ENCODE measurements at regions not wholly inside any gene's neighbourhood (a gene's known extent, or its start where the extent isn't known, plus 50 kb on each side); places are given as distances from the start of the nearest gene placed in this dataset.
"Not testable (repeated sequence)": the region's sequence is repeated elsewhere in the genome, so short reads cannot be mapped to it uniquely, and the experiment has no call there.

DNA sequence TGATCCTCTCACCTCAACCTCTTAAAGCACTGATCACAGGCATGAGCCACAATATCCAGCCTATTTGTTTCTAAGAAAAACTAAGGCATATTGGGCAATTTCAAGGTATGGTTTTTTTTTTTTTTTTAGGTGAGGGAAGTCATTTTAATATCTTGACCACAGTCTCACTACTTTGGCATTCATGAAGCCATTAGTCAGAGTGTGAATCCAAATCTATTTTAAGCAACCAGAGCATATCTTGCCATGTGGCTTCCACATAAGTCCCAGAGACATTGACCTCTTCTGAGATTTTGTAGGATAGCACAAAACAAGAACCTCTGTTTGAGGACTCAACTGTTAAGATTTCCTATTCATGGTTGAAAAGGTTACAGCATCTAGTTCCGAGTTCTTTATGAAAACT lies 130.3 kb upstream of the RBM19 start:
- TF ChIP-seq, protein P1, sequence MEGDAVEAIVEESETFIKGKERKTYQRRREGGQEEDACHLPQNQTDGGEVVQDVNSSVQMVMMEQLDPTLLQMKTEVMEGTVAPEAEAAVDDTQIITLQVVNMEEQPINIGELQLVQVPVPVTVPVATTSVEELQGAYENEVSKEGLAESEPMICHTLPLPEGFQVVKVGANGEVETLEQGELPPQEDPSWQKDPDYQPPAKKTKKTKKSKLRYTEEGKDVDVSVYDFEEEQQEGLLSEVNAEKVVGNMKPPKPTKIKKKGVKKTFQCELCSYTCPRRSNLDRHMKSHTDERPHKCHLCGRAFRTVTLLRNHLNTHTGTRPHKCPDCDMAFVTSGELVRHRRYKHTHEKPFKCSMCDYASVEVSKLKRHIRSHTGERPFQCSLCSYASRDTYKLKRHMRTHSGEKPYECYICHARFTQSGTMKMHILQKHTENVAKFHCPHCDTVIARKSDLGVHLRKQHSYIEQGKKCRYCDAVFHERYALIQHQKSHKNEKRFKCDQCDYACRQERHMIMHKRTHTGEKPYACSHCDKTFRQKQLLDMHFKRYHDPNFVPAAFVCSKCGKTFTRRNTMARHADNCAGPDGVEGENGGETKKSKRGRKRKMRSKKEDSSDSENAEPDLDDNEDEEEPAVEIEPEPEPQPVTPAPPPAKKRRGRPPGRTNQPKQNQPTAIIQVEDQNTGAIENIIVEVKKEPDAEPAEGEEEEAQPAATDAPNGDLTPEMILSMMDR (IDR thresholded peaks at IDR 0.05) = no peak
- no peak overlapping the region for H3K27ac ChIP-seq

DNA sequence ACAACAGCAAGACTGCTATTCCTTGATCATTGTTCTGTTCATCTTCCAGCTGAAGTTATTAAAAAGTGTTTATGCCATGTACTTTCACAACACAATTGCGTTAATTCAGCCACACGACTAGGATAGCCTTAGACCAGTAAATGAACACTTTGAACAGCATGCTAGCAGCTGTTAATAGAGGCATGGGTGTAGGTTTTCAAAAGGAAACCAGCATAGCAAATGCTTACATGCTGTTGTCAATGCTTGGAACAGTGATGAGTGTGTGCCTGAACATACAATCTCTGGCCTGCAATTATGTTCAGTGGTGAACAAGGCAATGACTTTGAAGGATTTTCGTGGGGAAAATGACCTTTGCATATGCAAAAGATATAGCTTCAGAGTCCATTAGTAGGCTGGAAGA lies 127.4 kb upstream of the RBM19 start:
- no peak overlapping the region for H3K27ac ChIP-seq
- TF ChIP-seq ZFX (IDR thresholded peaks at IDR 0.05; ENCODE audit: borderline replicate concordance) = no peak
- TF ChIP-seq, protein P1 (IDR thresholded peaks at IDR 0.05) = no peak

DNA sequence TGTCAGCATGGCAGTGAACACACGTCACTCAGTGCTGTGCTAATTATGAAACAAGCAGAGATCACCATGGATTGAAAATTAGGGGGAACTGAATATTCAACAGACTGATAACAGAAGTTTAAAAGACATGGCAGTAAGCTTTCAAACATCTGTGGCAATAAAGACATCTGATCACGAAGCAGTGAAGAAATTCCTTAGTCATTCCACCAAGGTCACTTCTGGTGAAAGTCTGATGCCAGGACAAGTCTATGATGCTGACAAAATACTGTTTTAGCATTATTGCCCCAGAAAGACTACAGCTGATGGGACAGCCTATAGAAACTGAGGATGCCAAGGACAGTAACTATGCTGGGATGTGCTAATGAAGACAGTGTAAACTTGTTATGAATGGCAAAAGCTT lies 126.9 kb upstream of the RBM19 start:
- TF ChIP-seq, protein P1 (IDR thresholded peaks at IDR 0.05) = no peak
- H3K27ac ChIP-seq = no peak overlapping the region

DNA sequence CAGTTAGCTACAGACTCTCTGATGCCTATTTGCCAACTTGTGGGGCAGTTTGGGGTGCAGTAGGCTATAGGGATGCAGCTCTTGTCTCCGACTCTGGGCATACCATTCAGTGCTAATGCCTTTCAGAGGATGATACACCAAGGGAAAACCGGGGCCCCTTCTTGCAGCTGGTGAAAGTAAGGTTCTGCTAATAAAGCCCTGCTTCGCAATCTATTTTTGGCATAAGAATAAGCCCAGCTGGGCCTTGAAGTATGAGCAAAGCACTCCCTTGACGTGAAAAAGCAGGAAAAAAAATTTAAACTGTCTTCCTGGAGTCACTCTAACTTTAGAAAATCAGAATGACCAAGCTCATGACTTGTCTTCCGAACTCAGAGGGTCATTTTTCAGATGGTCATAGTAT lies 124.1 kb upstream of the RBM19 start:
- H3K27ac ChIP-seq = no peak overlapping the region
- TF ChIP-seq, protein P1 (IDR thresholded peaks at IDR 0.05) = no peak
- TF ChIP-seq ZFX (IDR thresholded peaks at IDR 0.05; ENCODE audit: borderline replicate concordance) = no peak

DNA sequence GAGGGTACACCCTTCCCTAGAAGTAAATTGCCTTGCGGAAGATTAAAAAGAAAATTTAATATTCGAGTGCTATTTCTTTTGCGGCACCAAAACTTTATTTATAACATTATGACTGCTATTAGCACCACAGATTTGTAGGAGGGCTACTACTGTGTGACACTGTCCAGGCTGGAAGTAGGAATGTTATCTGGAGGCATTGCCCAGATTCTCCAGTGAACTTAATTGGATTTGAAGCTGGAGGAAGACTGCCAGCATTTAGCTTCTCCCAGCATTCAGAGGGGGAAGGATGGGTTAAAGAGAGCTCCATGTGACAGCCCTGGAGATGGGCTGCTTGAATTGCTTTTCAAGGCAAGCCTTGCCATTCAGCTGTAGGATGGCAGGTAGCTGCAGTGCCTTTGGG lies 107.0 kb upstream of the RBM19 start:
- H3K27ac ChIP-seq = no peak overlapping the region
- TF ChIP-seq ZFX (IDR thresholded peaks at IDR 0.05; ENCODE audit: borderline replicate concordance) = no peak
- TF ChIP-seq, protein P1 (IDR thresholded peaks at IDR 0.05) = no peak

DNA sequence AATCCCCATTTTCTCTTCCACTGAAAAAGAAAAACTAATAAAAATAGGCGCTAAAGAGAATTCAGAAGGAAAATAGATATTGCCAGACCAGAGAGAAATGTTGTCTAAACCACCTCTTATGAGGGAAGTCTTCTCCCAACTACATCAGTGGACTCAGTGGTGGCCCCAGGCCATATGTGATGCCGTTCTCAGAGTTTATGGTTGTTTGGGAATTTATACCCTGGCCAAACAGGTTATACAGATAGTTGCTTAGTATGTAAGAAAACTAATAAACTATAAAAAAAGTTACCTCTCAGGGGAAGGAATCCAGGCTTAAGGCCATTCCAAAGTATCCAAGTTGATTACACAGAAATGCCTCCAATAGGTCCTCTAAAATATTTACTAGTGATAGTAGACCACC lies 103.4 kb upstream of the RBM19 start:
- no peak overlapping the region for H3K27ac ChIP-seq
- no peak for TF ChIP-seq ZFX (IDR thresholded peaks at IDR 0.05; ENCODE audit: borderline replicate concordance)
- TF ChIP-seq, protein P1 (IDR thresholded peaks at IDR 0.05) = no peak

DNA sequence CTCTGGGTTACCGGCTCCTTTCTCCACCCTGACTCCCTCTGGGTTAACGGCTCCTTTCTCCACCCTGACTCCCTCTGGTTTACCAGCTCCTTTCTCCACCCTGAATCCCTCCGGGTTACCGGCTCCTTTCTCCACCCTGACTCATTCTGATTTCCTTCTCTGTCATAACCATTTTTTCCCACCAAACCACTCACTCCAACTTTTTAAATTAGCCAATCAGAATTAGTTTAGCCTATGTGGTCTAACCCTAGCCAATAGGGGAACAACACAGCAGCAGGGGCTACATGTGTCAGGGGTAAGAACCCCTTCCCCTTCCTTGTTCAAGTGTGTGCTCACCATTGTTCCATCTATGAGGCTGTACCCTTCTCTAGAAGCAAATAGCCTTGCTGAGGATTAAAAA lies 98.4 kb upstream of the RBM19 start:
- H3K27ac ChIP-seq = no peak overlapping the region
- no peak for TF ChIP-seq ZFX (IDR thresholded peaks at IDR 0.05; ENCODE audit: borderline replicate concordance)
- TF ChIP-seq, protein P1 (IDR thresholded peaks at IDR 0.05) = no peak

DNA sequence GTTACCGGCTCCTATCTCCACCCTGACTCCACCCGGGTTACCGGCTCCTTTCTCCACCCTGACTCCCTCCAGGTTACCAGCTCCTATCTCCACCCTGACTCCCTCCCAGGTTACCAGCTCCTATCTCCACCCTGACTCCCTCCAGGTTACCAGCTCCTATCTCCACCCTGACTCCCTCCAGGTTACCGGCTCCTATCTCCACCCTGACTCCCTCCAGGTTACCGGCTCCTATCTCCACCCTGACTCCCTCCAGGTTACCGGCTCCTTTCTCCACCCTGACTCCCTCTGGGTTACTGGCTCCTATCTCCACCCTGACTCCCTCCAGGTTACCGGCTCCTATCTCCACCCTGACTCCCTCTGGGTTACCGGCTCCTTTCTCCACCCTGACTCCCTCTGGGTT lies 97.9 kb upstream of the RBM19 start:
- H3K27ac ChIP-seq = not testable (repeated sequence)

Measured in 22Rv1 (cell line).